ENCODE measurements at regions not wholly inside any gene's neighbourhood (a gene's known extent, or its start where the extent isn't known, plus 50 kb on each side); places are given as distances from the start of the nearest gene placed in this dataset.

GRCh38 chr4:123986268-123986798 lies 589.7 kb downstream of the SPRY1 start:
- TF ChIP-seq CTCF (IDR thresholded peaks at IDR 0.05) (no peak), EP300 (IDR thresholded peaks at IDR 0.05) (no peak)

All from sigmoid colon (tissue), 4 donors.